IgD-negative memory B cell (primary cell): ENCODE measurements at regions not wholly inside any gene's neighbourhood (a gene's known extent, or its start where the extent isn't known, plus 50 kb on each side); places are given as distances from the start of the nearest gene placed in this dataset.

Experiments
- H3K27ac Mint-ChIP-seq, 3 donors: one replicate each; pipeline ENCODE4 v1.8.0; 2020 to 2022; ENCODE audit warnings: mild to moderate bottlenecking in 3 of 3, mixed read lengths in 3 of 3, moderate library complexity in 1 of 3
- H3K27me3 Mint-ChIP-seq: one replicate; pipeline ENCODE4 v1.8.0; 2021; ENCODE audit warnings: mixed read lengths
- H3K36me3 Mint-ChIP-seq: one replicate; pipeline ENCODE4 v1.8.0; 2020; ENCODE audit warnings: mild to moderate bottlenecking, mixed read lengths
- H3K4me1 Mint-ChIP-seq, 3 donors: one replicate each; pipeline ENCODE4 v1.8.0; 2020 to 2022; ENCODE audit warnings: mixed read lengths in 3 of 3, mild to moderate bottlenecking in 1 of 3
- H3K4me3 Mint-ChIP-seq, 4 donors: one replicate each; pipeline ENCODE4 v1.8.0; 2020 to 2022; ENCODE audit warnings: mild to moderate bottlenecking in 4 of 4, mixed read lengths in 4 of 4, moderate library complexity in 3 of 4
- H3K9me3 Mint-ChIP-seq, 3 donors: one replicate each; pipeline ENCODE4 v1.8.0; 2020 to 2021; ENCODE audit warnings: mixed read lengths in 3 of 3, mild to moderate bottlenecking in 1 of 3

DNA sequence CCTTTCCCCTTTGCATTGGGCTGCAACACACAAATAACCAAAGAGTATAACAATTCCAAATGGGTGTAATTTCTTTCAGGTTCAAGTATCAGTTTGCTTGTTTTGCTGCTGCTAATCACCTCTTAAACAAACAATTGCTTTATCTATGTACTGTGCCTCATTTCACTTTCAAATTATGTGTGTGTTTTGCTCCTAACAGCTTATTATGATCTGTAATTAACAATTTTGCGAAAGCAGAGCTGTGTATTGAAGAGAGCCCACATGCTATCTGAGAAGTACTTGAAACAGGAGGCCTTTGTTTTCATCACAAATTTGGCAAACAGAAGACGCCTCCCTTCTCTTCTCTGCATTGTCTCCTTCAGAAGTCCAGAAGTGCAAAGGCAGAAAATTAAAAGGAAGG lies 312.0 kb downstream of the TLE1 start:
- H3K4me1 Mint-ChIP-seq: peaks cover 0 to 2% (median 0%) of the 10 kb centered on the region in 3 donors
- no peak overlapping the region for H3K4me3 Mint-ChIP-seq
- peaks cover 2% of the 10 kb centered on the region for H3K27me3 Mint-ChIP-seq
- no peaks in the 10 kb centered on the region for H3K36me3 Mint-ChIP-seq
- H3K9me3 Mint-ChIP-seq: no peaks in the 10 kb centered on the region
- no peak overlapping the region for H3K27ac Mint-ChIP-seq

DNA sequence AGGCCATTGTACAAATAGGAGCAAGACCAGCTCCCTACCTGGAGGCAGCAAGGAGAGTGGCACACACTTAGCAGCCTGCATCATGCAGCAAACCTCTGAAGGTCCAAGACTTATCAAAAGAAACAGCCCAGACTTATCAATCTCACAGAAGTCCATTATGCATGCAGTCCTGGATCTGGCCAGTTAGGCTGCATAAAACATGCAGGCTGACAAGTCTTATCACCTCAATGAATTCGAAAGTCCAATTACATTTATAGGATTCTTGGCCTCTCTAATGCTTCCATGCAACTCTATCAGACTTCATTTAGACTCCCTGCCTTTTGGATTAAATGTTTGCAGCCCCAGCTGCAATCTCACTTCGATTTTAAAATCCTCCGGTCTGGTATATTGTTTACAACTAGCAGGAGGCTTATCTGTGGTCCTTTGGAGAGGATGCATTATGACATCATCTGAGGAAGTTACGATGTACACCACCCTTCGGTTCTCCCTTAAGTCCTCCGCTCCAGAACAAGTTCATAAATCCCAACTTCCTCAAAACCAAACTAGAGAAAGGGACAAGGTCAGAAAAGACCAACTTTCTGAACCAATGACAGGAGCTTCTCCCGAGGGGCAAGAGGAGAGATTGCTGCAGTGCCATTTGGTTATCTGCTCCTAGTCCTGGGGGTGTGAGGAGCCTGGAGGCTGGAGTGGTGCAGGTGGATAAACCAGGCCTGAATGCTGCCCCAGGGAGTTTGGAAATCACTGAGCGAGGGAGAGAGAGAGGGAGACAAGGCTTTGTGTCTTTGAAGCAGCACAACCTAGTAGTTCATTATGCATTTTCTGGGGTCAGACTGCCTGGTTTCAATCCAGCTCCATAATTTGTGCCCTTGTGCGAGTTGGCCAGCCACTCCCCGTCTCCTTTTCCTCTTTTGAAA lies 313.9 kb downstream of the TLE1 start:
- H3K4me3 Mint-ChIP-seq: no peak overlapping the region
- H3K4me1 Mint-ChIP-seq: peaks cover 0 to 2% (median 0%) of the 10 kb centered on the region in 3 donors
- H3K36me3 Mint-ChIP-seq: no peaks in the 10 kb centered on the region
- H3K9me3 Mint-ChIP-seq: no peaks in the 10 kb centered on the region
- no peak overlapping the region for H3K27ac Mint-ChIP-seq
- no peaks in the 10 kb centered on the region for H3K27me3 Mint-ChIP-seq

DNA sequence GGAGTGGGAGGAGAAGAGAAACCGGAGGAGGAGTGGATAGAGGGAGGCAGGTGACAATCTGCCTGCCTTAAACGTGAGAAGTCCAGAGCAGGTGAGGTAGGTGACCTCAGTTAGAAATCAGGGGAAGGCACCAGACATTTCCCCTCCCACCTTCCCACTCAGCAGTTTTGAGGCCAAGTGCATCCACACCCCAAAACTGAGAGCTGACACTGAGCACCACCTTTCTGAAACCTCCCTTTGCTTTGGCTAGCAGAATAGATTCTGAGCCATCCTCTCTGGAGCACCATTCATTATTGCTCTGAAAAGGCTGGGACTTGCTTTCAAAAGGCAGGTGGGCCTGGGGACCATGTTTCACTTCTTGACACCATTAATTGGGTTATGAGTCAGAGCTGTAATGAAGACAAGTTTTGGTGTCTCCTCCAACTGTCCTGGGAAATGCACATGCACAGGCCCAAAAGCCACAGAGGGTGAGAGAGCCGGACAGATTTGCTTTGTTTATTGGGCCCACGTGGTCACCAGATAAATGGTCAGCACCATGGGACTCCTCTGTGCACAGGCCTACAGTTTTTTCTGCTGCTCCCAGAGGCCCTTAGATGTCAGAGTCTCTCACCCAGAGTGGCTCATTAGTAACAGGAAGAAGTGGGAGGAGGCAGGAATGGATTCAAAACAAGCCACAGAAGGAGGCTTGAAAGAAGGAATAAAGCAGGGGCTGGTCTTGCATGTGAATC lies 314.7 kb downstream of the TLE1 start:
- Mint-ChIP-seq H3K27me3 (no peaks in the 10 kb centered on the region), H3K27ac (no peak overlapping the region), H3K4me1 (peaks cover 0 to 2% (median 0%) of the 10 kb centered on the region in 3 donors), H3K9me3 (no peaks in the 10 kb centered on the region), H3K4me3 (no peak overlapping the region), H3K36me3 (no peaks in the 10 kb centered on the region)

GRCh38 chr9:81373294-81373693 lies 316.1 kb downstream of the TLE1 start:
- no peaks in the 10 kb centered on the region for H3K27me3 Mint-ChIP-seq
- no peaks in the 10 kb centered on the region for H3K36me3 Mint-ChIP-seq
- H3K27ac Mint-ChIP-seq: no peak overlapping the region
- peaks cover 0 to 2% (median 0%) of the 10 kb centered on the region in 3 donors for H3K4me1 Mint-ChIP-seq
- H3K4me3 Mint-ChIP-seq: no peak overlapping the region
- no peaks in the 10 kb centered on the region for H3K9me3 Mint-ChIP-seq

DNA sequence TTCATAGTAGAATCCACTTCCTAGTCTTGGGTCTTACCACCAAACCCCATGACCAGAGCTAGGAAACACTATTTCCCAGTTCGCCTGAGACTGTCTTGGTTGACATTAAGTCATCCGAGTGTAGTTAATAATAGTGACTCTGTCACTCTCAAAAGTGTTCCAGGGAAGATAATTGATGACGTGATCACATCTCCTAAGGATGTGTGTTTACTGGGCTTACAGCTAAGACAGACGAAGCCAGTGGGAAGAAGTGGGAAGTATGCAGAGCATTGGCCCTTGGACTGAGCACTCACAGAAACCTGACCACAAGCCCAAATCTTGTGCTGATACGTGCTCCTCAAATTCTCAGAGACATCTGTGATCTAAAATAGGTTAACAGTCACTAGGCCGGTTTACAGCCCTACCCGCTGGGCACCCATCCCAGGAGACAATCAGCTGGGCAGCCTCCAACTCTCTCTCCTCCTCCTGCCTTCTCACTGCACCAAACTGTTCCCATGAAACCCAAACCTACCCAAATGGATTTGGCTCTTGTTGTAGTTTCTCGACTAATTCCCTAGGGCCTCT lies 316.6 kb downstream of the TLE1 start:
- H3K36me3 Mint-ChIP-seq: no peaks in the 10 kb centered on the region
- peaks cover 0 to 2% (median 0%) of the 10 kb centered on the region in 3 donors for H3K4me1 Mint-ChIP-seq
- no peak overlapping the region for H3K27ac Mint-ChIP-seq

DNA sequence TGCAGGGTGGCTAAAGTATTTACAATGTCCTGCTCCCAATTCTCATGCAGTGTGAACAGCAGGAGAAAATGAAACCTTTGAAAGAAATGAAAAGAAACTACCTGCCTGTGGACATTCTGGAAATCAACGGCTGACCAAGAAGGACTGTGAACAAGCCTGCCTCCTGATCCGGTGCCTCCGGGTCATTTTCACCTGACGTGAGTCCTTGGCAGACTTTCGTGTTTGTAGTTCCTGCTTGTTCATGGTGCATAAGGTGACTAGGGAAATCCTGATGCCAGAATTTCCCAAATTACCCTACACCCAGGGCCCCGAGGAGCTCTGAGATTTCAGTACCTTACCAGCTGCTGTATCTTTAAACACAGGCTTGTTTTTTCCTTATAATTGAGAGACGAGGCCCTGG lies 317.5 kb downstream of the TLE1 start:
- H3K9me3 Mint-ChIP-seq: no peaks in the 10 kb centered on the region
- no peaks in the 10 kb centered on the region for H3K27me3 Mint-ChIP-seq
- peaks cover 0 to 2% (median 0%) of the 10 kb centered on the region in 3 donors for H3K4me1 Mint-ChIP-seq
- no peaks in the 10 kb centered on the region for H3K36me3 Mint-ChIP-seq
- no peak overlapping the region for H3K27ac Mint-ChIP-seq
- no peak overlapping the region for H3K4me3 Mint-ChIP-seq

More for the DNA sequence above, 316.6 kb downstream of the TLE1 start:
- no peaks in the 10 kb centered on the region for H3K9me3 Mint-ChIP-seq
- no peak overlapping the region for H3K4me3 Mint-ChIP-seq
- H3K27me3 Mint-ChIP-seq: no peaks in the 10 kb centered on the region

DNA sequence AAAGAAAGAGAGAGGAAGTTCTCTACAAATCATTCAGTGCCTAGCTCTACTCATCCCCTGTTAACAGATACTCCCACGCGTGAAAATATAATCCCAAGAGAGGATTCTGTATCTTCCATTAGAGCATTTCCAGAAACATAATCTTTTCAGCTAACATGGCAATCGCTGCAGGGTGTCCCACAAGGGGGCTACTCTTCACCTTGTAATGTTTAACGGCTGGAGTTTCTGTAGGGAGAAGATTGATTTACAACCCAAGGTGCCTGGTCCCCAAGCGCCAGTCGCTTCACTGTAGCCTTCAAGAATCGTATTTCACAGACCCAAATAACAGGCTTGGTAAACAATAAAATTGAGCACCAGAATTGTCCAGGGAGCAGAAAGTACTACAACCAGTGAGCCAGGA lies 318.7 kb downstream of the TLE1 start:
- H3K36me3 Mint-ChIP-seq: no peaks in the 10 kb centered on the region
- no peaks in the 10 kb centered on the region for H3K9me3 Mint-ChIP-seq
- H3K27me3 Mint-ChIP-seq: no peaks in the 10 kb centered on the region
- no peak overlapping the region for H3K4me3 Mint-ChIP-seq
- no peak overlapping the region for H3K27ac Mint-ChIP-seq
- peaks cover 0 to 2% (median 0%) of the 10 kb centered on the region in 3 donors for H3K4me1 Mint-ChIP-seq

DNA sequence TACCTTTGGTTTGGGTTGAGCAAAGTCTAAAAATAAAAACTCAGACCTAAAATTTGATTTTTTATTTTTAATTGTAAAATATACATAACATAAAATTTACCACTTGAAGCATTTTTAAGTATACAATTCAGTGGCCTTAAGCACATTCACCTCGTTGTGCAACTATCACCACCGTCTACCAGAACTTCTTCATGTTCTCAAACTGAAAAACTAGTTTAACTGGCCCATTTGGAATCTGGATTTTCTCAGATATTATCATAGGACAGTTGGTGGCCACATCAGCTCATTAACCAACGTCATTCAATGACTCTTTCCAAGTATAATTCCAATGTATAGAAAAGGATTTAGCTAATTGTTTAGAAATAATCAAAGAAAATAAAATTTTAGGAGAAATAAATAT lies 319.3 kb downstream of the TLE1 start:
- H3K27me3 Mint-ChIP-seq: no peaks in the 10 kb centered on the region
- no peaks in the 10 kb centered on the region for H3K4me1 Mint-ChIP-seq
- H3K9me3 Mint-ChIP-seq: peaks cover 0 to 3% (median 0%) of the 10 kb centered on the region in 3 donors
- no peak overlapping the region for H3K27ac Mint-ChIP-seq
- H3K36me3 Mint-ChIP-seq: no peaks in the 10 kb centered on the region
- no peak overlapping the region for H3K4me3 Mint-ChIP-seq

GRCh38 chr9:81369121-81369520 lies 320.2 kb downstream of the TLE1 start:
- Mint-ChIP-seq H3K9me3 (peaks cover 0 to 8% (median 7%) of the 10 kb centered on the region in 3 donors), H3K27ac (no peak overlapping the region), H3K36me3 (no peaks in the 10 kb centered on the region), H3K27me3 (no peaks in the 10 kb centered on the region), H3K4me3 (no peak overlapping the region), H3K4me1 (no peaks in the 10 kb centered on the region)

- Mint-ChIP-seq H3K36me3 (no peaks in the 10 kb centered on the region), H3K4me3 (no peak overlapping the region), H3K27me3 (peaks cover 1% of the 10 kb centered on the region), H3K9me3 (peaks cover 3 to 9% (median 7%) of the 10 kb centered on the region in 3 donors), H3K27ac (no peak overlapping the region), H3K4me1 (peaks cover 0 to 1% (median 0%) of the 10 kb centered on the region in 3 donors)
These were observed 325.3 kb downstream of the TLE1 start for GRCh38 chr9:81363916-81364480.

- Mint-ChIP-seq H3K9me3 (peaks cover 3 to 9% (median 7%) of the 10 kb centered on the region in 3 donors), H3K4me3 (no peak overlapping the region), H3K4me1 (peaks cover 0 to 1% (median 0%) of the 10 kb centered on the region in 3 donors), H3K27me3 (peaks cover 1% of the 10 kb centered on the region), H3K36me3 (no peaks in the 10 kb centered on the region), H3K27ac (no peak overlapping the region)
These were observed 328.1 kb downstream of the TLE1 start for GRCh38 chr9:81361296-81361695.

GRCh38 chr9:81351166-81351565 lies 338.2 kb downstream of the TLE1 start:
- Mint-ChIP-seq H3K36me3 (no peaks in the 10 kb centered on the region), H3K27ac (no peak overlapping the region), H3K9me3 (peaks cover 0 to 5% (median 2%) of the 10 kb centered on the region in 3 donors), H3K4me3 (no peak overlapping the region), H3K27me3 (no peaks in the 10 kb centered on the region), H3K4me1 (no peaks in the 10 kb centered on the region)

- peaks cover 0 to 7% (median 2%) of the 10 kb centered on the region in 3 donors for H3K9me3 Mint-ChIP-seq
- no peaks in the 10 kb centered on the region for H3K4me1 Mint-ChIP-seq
- H3K36me3 Mint-ChIP-seq: no peaks in the 10 kb centered on the region
- no peak overlapping the region for H3K4me3 Mint-ChIP-seq
- H3K27me3 Mint-ChIP-seq: no peaks in the 10 kb centered on the region
- no peak overlapping the region for H3K27ac Mint-ChIP-seq
These were observed 345.0 kb downstream of the TLE1 start for GRCh38 chr9:81344366-81344765.

DNA sequence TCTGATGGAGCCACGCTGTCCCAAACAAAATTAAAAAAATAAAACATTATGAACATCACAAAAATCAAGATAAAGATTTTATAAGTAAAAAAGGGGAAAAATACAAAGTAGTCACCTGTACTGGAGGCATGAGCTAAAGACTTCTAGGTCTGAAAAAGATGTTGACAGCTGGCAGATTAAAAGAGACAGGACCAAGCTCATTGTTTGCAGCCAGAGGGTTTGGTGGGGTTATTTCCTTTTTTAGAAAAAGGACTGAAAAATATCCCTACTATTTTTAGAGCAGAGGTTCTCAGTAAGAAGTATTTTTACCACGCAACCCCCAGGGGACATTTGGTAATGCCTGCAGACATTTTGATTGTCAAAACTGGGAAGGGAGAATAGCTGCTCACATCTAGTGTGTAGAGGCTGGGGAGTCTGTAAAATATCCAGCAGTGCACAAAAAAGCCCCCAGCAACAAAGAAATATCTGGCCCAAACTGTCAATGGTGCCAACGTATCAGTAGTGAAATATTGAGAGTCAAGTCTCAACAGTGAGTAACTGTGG lies 353.4 kb downstream of the TLE1 start:
- Mint-ChIP-seq H3K27me3 (no peaks in the 10 kb centered on the region), H3K4me1 (no peaks in the 10 kb centered on the region), H3K9me3 (peaks cover 8 to 12% (median 10%) of the 10 kb centered on the region in 3 donors), H3K4me3 (no peak overlapping the region), H3K36me3 (peaks cover 2% of the 10 kb centered on the region), H3K27ac (no peak overlapping the region)

DNA sequence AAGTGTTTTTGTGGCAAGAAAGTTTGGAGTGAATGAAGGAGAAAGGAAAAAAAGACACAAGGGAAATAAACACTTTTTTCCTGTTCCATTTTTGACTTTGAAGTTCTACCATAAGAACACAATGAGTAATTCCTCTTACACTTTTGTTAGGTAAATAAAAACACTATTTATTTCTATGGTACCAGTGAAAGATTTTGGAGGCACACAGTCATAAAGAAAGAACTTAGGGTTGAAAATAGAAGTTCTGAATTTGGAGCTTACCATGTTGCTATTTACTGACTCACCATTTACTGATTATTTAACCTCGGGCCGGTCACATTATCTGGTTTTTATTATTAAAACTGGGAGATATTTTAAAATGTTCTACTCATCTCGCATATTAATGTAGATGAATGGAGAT lies 367.8 kb downstream of the TLE1 start:
- Mint-ChIP-seq H3K36me3 (no peaks in the 10 kb centered on the region), H3K27me3 (no peaks in the 10 kb centered on the region), H3K4me3 (no peak overlapping the region), H3K9me3 (peaks cover 2 to 16% (median 14%) of the 10 kb centered on the region in 3 donors), H3K27ac (no peak overlapping the region), H3K4me1 (no peaks in the 10 kb centered on the region)
